GM18519 (cell line): ENCODE measurements at regions not wholly inside any gene's neighbourhood (a gene's known extent, or its start where the extent isn't known, plus 50 kb on each side); places are given as distances from the start of the nearest gene placed in this dataset.
"Not testable (repeated sequence)": the region's sequence is repeated elsewhere in the genome, so short reads cannot be mapped to it uniquely, and the experiment has no call there.

Experiments used
- ATAC-seq: cut with Tn5 transposase; IDR thresholded peaks from one replicate; pipeline ENCODE4 v1.9.1; 2021; ENCODE audit warnings: mild to moderate bottlenecking, moderate library complexity; ENCODE audit not compliant: unreplicated experiment, low FRiP score

DNA sequence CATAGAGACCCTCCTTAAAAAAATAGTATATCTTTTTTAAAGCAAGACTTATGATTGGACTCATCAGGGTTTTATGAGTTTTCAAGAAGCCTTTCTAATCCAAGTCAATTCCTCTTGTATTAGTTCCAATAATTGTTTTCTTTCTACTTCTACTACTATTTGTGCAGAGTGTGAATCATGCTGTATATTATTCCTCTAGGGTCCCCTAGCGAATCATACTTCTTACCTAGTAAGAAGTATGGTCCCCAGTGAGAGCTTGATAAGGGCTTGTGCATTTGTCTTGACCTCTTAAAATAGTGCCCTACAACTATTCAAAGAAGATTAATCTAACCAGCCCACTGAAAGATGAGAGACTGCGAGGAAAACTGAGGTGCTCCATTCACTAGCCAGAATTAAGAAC is 715.7 kb upstream of the ZP4 start:
- no peak for ATAC-seq

GRCh38 chr1:238604357-238604756 is 713.6 kb upstream of the ZP4 start:
- no peak for ATAC-seq

DNA sequence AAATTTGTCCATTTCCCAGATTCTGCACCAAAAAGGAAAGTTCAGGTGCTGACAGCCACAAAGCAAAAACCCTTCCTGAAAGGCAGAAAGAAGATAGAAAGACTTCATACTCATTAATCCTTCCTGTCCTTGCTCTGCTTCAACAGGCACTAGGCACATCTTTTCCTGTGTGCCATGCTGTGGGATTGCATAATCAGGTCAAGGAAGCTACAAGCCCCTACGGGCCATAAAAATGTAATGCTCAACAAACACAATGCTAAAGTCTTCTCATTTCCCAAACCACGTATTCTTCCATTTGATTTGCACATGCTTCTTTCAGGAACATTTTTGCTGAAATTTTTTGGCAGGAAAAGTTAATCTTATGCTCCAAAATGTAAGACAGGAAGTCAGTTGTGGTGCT is 710.9 kb upstream of the ZP4 start:
- not testable (repeated sequence) for ATAC-seq

- ATAC-seq, result no peak
Measured at GRCh38 chr1:238596703-238597102, 706.0 kb upstream of the ZP4 start.

DNA sequence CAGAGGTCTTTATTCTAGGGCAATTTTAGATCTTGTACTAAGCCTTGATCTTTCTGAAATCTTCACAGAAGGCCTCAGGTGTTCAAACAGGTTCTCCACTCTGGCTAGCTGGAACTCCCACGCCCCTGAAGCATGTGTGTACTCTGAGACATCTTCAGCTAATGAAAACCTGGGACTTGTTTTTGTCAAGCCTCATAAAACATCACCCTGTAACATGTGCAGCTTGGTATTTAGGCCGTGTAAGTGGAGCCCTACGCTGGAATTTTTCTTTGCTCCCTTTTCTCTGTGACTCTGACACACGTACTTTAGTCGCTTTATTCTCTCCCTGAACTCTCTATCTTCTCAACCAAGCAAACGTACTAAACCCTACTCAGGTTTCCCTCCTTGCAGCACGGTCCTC is 701.9 kb upstream of the ZP4 start:
- no peak for ATAC-seq

DNA sequence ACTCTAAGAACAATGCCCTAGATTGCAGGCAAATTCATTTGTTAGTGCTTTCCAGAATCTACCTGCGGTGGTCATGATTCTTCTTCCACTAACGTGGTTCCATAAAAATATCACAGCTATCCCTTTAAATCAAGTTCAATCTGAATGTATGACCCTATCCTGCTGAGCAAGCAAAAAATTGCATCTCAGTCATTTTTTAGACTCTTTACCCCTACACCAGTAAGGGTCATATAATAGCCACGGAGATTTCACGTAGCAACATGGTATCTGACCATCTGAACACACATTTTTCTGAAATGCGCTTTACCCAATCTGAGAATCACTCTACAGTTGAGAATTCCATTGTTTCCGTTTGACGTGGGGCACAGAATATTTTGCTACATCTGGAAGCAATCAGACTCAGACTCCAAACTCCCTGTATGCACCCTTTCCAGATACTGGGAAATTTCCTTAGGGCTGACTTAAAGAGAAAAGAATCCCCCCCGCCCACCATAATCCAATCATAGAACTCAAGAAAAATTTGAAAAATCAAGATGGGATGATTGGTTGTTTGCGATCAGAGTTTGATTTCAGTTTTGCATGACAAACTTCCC is 699.2 kb upstream of the ZP4 start:
- no peak for ATAC-seq

GRCh38 chr1:238582816-238583215 is 692.1 kb upstream of the ZP4 start:
- ATAC-seq, result no peak

- ATAC-seq, result no peak
Measured at GRCh38 chr1:238581332-238581731, 690.6 kb upstream of the ZP4 start.

- ATAC-seq, result no peak
Measured at GRCh38 chr1:238568735-238569134, 678.0 kb upstream of the ZP4 start.

DNA sequence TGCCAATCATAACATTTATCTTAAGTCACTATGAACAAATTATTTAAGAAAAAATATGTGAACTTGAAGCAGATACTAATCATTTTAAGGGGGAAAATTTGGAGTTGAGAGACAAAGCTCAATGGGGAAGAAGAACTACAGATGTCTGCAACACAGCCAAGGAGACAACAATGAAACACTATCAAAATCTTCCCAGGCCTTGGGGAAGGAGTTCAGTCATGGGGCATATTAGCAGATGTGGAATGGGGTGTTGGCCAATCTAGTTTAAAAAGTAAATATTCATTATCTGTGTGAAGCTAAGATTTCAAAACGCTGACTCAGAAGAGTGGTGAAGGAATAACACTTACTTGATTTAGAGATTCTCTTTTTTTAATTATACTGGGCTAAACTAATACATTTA is 671.6 kb upstream of the ZP4 start:
- no peak for ATAC-seq

- no peak for ATAC-seq
Measured at GRCh38 chr1:238558746-238559145, 668.0 kb upstream of the ZP4 start.

DNA sequence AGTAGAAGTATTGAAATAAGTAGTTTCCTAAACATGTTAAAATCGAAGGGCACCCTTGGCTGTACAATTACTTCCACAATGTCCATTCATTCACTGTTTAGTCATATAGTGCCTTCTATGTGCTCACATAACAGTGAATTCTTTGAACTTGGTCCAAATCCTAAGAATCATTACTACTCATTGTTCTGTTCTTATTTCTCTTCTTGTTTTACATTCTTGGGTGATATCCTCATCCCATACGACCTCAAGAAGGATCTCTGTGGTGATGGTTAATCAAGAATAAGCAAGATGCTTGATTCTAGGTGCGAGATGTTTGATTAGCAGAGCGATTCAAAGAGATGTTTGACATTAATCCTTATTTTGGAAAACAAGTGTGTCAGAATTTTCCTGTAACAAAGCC is 667.4 kb upstream of the ZP4 start:
- ATAC-seq, result no peak

DNA sequence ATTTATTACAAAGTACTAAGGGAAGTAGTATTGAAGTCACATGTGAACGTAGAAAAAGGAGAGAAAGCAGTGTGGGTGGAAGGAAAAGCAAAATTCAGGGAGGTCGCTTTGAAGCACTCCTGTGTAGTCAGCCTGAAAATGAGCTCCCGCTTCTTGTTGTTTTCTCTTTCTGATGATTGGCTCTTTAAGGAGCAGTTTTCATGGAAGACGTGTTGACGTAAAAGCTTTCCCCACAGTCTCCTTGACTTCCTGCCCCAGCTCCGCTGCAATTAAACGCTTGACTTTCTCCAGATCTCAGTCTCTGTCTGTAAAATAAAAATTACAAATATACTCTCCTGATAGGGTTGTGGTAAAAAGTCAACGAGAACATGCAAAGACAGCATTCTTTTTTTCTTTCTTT is 661.5 kb upstream of the ZP4 start:
- no peak for ATAC-seq

GRCh38 chr1:238549137-238549536 is 658.4 kb upstream of the ZP4 start:
- ATAC-seq, result no peak

DNA sequence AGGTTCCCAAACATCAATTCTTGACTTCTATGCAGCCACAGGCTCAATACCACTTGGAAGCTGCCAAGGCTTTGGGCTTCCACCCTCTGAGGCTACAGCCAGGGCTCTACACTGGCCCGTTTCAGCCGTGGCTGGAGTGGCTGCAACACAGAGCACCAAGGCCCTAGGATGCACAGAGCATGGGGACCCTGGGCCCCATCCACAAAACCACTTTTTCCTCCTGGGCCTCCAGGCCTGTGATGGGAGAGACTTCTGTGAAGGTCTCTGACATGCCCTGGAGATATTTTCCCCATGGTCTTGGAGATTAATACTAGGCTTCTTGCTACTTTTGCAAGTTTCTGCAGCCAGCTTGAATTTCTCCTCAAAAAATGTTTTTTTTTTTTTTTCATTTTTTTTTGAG is 655.4 kb upstream of the ZP4 start:
- ATAC-seq, result no peak

DNA sequence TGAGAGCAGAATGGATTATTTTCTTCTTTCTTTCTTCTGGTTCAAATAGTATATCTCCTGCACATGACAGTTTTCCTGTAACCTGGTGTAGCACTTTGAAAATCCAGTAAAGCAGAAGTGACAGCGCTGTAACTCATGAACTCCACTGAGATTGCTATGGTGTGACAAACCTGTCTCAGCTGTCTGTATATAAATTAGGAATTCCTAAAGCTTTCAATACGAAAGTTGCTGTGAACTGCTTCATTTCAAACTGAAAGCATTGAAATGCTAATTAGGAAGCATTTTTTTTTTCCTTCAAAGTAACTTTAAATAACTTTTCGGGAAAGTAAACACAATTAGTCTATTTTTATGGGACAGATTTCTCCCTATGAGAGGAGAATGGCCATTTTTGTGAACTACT is 646.9 kb upstream of the ZP4 start:
- no peak for ATAC-seq

- ATAC-seq, result no peak
Measured at GRCh38 chr1:238530209-238530851, 639.6 kb upstream of the ZP4 start.

- ATAC-seq, result no peak
Measured at GRCh38 chr1:238517711-238518110, 627.0 kb upstream of the ZP4 start.

GRCh38 chr1:238501290-238501689 is 610.6 kb upstream of the ZP4 start:
- ATAC-seq, result no peak

GRCh38 chr1:238499021-238499420 is 608.3 kb upstream of the ZP4 start:
- no peak for ATAC-seq

DNA sequence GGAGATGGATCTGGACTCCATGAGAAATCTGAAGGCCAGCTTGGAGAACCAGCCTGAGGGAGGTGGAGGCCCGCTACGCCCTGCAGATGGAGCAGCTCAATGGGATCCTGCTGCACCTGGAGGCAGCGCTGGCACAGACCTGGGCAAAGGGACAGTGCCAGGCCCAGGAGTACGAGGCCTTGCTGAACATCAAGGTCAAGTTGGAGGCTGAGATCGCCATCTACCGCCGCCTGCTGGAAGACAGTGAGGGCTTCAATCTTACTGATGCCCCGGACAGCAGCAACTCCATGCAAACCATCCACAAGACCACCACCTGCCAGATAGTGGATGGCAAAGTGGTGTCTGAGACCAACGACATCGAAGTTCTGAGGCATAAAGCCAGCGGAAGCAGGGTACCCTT is 601.5 kb upstream of the ZP4 start:
- no peak for ATAC-seq

DNA sequence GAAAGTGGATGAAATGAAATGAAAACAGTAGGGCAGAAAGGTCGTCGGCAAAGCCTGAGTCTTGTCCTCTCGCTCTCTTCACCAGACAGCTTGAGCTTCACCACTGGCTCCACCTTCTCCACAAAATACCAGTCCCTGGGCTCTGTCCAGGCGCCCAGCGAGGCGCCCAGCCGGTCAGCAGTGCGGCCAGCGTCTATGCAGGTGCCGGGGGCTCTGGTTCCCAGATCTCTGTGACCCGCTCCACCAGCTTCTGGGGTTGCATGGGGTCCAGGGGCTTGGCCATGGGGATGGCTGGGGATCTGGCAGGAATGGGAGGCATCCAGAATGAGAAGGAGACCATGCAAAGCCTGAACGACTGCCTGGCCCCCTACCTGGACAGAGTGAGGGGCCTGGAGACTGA is 600.5 kb upstream of the ZP4 start:
- ATAC-seq, result no peak

DNA sequence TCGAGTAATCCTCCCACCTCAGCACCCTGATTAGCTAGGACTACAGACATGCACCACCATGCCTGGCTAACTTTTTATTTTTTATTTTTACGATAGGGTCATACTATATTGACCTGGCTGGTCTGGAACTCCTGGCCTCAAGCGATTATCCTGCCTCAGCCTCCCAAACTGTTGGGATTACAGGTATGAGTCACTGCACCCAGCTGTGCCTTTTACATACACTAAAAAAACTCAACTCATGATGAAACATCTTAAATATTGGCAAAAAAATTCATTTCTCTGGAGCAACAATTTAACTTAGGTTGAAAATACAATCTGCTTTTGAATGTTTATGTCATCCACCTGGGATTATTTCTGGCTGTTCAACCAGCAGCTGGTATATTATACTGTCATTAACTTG is 598.3 kb upstream of the ZP4 start:
- no peak for ATAC-seq
